Psoas muscle (tissue), 7 donors: ENCODE measurements at regions not wholly inside any gene's neighbourhood (a gene's known extent, or its start where the extent isn't known, plus 50 kb on each side); places are given as distances from the start of the nearest gene placed in this dataset.

Source experiments
- ATAC-seq, 4 donors: fragments of 200-7000 bp; cut with Tn5 transposase; one replicate each; pipeline ENCODE4 v1.9.1; 2020; ENCODE audit warnings: moderate library complexity in 3 of 4, mild to moderate bottlenecking in 2 of 4
- DNase-seq, 2 donors: peaks; one replicate each; pipeline ENCODE4 v3.0.0-alpha.2; 2020
- H3K27ac ChIP-seq: fragments of 200-600 bp; one replicate; pipeline ENCODE4 v1.8.0; 2022
- H3K27me3 ChIP-seq, 3 donors: fragments of 200-600 bp in 1 of 3; one replicate each; pipeline versions ENCODE4 v1.6.1 to v1.8.0; 2013 to 2022; ENCODE audit warnings: low read length in 2 of 3, mild to moderate bottlenecking in 2 of 3, moderate library complexity in 1 of 3; ENCODE audit not compliant: insufficient read depth in 3 of 3
- H3K36me3 ChIP-seq, 2 donors: fragments of 200-600 bp in 1 of 2; one replicate each; pipeline versions ENCODE4 v1.6.1 to v1.8.0; 2013 to 2022; ENCODE audit warnings: low read depth in 1 of 2, mild to moderate bottlenecking in 1 of 2, moderate library complexity in 1 of 2; ENCODE audit not compliant: insufficient read depth in 1 of 2
- H3K4me1 ChIP-seq: fragments of 200-600 bp; one replicate; pipeline ENCODE4 v1.8.0; 2022
- H3K4me3 ChIP-seq: fragments of 200-600 bp; one replicate; pipeline ENCODE4 v1.8.0; 2022; ENCODE audit warnings: mild to moderate bottlenecking
- H3K9me3 ChIP-seq: fragments of 200-600 bp; one replicate; pipeline ENCODE4 v1.8.0; 2022
- CTCF ChIP-seq: fragments of 200-600 bp; IDR thresholded peaks from one replicate; pipeline ENCODE4 v1.8.0; 2022; ENCODE audit warnings: antibody characterized with exemption
- WGBS, 3 donors: extraction: QIAGEN DNeasy Blood & Tissue Kit; methylation state at CpG; one replicate each; pipeline versions ENCODE4 v1.1.6 to v1.1.7; 2013; 5-methylcytosine and 5-hydroxymethylcytosine counted together
- intact Hi-C, 2 donors: fragments of 100-400 bp; cut with DNase I; formaldehyde crosslinking; loops; one replicate each; pipeline versions ENCODE4 v1.11.0 to v1.14.2; 2022
- donor health status: healthy with polysubstance abuse.
- donor health status: DM: no; HTN: no; CAD: no; lungs with moderate emphysema.
- donor health status: Bipolar disorder and iron deficiency.
- donor health status: healthy.
- donor health status: DM: yes; HTN: yes; CAD: no.
- donor health status: DM: no; HTN: no; CAD: no.
- donor health status: DM: yes; HTN: yes; CAD: no.

DNA sequence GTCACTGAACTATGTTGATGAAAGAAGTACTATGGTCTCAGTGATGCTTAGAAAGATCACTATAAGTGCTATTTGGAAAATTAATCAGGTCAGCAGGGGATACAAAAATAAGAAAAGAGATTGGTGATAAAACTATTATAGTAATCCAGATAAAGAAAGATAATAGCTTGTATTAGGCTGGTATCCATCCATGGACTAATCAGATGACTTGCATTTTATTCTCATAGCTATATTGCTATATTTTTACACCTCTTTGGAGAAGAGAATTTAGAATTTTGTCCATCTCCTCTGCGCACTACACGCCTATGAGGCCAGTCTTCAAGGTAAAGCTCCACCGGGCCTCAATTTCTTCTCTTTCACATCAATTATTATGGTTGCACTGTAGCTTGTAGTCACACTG lies 635.1 kb upstream of the DDX18 start:
- no peak for TF ChIP-seq CTCF
- ATAC-seq = no peak
- Histone ChIP-seq H3K9me3 (no peaks in the 10 kb centered on the region), H3K4me1 (no peaks in the 10 kb centered on the region), H3K27me3 (no peaks in the 10 kb centered on the region), H3K4me3 (no peak overlapping the region), H3K27ac (no peak overlapping the region), H3K36me3 (no peaks in the 10 kb centered on the region)
- no peak for DNase-seq
- WGBS, 3 donors = 78 to 97% (median 92%) methylated on average over 3 of the region's 3 CpGs
- intact Hi-C loops = no loop called here

DNA sequence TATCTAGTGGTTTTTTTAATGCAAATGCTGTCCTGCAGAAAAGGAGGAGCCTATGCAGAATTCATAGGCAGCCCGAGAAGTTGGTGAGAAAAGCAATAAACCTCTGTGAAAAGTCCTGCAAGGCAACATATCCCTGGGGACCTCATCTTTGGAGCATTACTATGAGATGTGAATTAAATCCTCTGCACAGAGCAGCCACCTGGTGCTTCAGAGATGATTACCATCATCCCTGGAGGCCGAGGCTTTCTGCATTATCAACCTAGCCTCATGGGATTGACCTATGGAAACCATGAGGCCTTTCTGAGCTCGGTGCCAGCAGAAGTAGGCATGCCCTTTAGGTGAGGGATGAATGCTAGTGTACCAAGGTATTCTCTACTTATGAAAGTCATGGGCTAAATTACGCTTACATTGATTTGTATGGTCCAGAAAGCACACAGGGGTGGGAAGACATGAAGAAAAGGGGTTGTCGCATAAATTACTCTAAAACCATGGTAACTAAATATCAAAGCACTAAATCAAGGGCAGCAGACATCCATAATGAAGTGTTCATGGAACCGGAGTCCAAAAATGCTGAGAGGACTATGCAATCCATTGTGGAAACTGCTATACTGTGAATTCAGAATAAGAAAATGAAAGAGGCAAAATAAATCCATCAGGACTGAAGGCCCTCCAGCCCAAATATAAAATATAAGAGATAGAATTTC lies 623.5 kb upstream of the DDX18 start:
- intact Hi-C loops = no loop called here
- H3K4me1 ChIP-seq = no peaks in the 10 kb centered on the region
- no peaks in the 10 kb centered on the region for H3K27me3 ChIP-seq
- no peak overlapping the region for H3K4me3 ChIP-seq
- H3K9me3 ChIP-seq = no peaks in the 10 kb centered on the region
- no peak overlapping the region for H3K27ac ChIP-seq
- DNase-seq (no peak), ATAC-seq (no peak)
- no peaks in the 10 kb centered on the region for H3K36me3 ChIP-seq
- WGBS, 3 donors = 60 to 72% (median 69%) methylated on average over 6 of the region's 6 CpGs
- no peak for TF ChIP-seq CTCF

DNA sequence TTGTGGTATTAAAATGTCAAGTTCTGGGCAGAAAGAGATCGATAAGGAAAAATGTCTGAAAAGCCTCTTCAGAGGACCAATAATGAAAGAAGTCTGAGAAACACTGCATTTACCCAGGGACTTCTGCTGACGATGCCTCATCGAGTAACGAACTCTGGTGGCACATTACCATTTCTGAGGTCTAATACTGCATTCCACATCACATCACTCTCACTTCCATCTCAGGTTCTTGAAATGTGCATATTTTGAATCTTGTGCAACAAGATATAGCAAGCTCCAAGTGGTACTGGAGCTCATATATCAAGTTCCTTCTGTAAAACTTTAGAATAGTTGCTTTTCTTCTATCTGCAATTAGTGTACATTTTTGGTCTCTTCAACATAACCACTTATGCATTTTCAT lies 619.1 kb upstream of the DDX18 start:
- Histone ChIP-seq H3K27ac (no peak overlapping the region), H3K27me3 (no peaks in the 10 kb centered on the region), H3K36me3 (no peaks in the 10 kb centered on the region), H3K4me3 (no peak overlapping the region), H3K4me1 (no peaks in the 10 kb centered on the region), H3K9me3 (no peaks in the 10 kb centered on the region)
- no peak for TF ChIP-seq CTCF
- no peak for DNase-seq
- no peak for ATAC-seq
- intact Hi-C loops = no loop called here
- WGBS, 3 donors = 87 to 93% (median 89%) methylated on average over 4 of the region's 4 CpGs

DNA sequence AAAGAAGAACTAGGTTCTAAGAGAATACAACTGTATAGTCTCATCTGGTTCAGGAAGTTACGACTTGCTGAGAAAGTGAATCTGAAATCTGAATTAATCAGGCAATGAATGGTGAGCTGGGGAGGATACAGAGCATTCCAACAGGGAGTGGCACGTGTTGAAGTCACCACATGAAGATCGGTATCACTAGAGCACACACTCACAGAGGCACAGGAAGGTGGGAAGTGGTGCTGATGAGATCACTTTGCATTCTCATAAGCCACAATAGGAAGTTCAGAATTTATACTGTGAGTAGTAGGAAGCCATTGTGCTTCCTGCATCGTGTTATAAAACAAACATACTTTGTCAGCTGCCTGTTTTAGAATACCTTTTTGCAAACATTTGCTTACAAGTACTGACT lies 615.0 kb upstream of the DDX18 start:
- DNase-seq = no peak
- H3K4me3 ChIP-seq = no peak overlapping the region
- H3K27ac ChIP-seq = no peak overlapping the region
- H3K36me3 ChIP-seq = no peaks in the 10 kb centered on the region
- H3K9me3 ChIP-seq = no peaks in the 10 kb centered on the region
- intact Hi-C loops = no loop called here
- no peaks in the 10 kb centered on the region for H3K4me1 ChIP-seq
- WGBS, 3 donors = 58 to 69% (median 58%) methylated on average over 4 of the region's 4 CpGs
- no peak for TF ChIP-seq CTCF
- H3K27me3 ChIP-seq = no peaks in the 10 kb centered on the region
- no peak for ATAC-seq

GRCh38 chr2:117212562-117212961 lies 601.9 kb upstream of the DDX18 start:
- Histone ChIP-seq H3K27me3 (no peaks in the 10 kb centered on the region), H3K4me1 (no peaks in the 10 kb centered on the region), H3K36me3 (no peaks in the 10 kb centered on the region), H3K4me3 (no peak overlapping the region), H3K27ac (no peak overlapping the region), H3K9me3 (no peaks in the 10 kb centered on the region)
- TF ChIP-seq CTCF = no peak
- WGBS, 3 donors = 75 to 91% (median 84%) methylated on average over 2 of the region's 2 CpGs
- DNase-seq (no peak), ATAC-seq (no peak)
- intact Hi-C loops = no loop called here
